NCI-H2227 treated with DMSO at 0.1 percent for 48 hours (cell line): ENCODE measurements at regions not wholly inside any gene's neighbourhood (a gene's known extent, or its start where the extent isn't known, plus 50 kb on each side); places are given as distances from the start of the nearest gene placed in this dataset.
"Not testable (repeated sequence)": the region's sequence is repeated elsewhere in the genome, so short reads cannot be mapped to it uniquely, and the experiment has no call there.

Experiments
- DNase-seq: peaks from one replicate; lab custom pipeline; 2025; lab: John Stamatoyannopoulos, UW

DNA sequence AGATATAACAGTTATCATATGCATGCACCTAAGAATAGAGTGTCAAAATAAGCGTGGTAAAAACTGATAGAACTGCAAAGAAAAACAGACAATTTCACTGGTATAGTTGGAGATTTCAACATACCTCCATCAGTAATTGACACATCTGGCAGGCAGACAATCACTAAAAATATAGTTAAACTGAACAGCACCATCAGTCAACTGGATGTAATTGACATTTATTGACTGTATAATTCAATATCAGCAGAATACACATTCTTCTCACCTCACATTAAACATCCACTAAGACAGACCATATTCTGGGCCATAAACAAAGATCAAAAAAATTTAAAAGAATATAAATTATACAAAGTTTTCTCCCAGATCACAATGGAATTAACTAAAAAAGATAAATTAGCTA is 378.5 kb upstream of the RGPD4 start:
- no peak for DNase-seq

DNA sequence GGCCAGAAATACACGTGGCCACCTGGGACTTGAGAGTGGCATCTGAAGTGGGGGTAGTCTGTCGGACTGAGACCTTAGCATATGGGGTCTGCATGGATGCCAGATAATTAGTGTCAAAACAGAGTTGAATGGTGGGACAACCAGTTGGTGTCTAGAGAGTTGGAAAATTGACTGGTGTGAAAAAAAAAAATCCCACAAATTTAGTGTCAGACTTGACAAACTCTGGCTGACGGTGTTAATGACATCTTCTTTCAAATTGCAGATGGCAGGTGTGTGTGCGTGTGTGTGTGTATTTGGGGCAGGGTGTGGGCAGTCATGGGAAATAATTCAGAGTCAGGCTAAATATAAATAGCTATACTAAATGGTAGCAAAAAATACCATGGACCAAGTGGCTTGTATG is 365.4 kb upstream of the RGPD4 start:
- DNase-seq, result no peak

DNA sequence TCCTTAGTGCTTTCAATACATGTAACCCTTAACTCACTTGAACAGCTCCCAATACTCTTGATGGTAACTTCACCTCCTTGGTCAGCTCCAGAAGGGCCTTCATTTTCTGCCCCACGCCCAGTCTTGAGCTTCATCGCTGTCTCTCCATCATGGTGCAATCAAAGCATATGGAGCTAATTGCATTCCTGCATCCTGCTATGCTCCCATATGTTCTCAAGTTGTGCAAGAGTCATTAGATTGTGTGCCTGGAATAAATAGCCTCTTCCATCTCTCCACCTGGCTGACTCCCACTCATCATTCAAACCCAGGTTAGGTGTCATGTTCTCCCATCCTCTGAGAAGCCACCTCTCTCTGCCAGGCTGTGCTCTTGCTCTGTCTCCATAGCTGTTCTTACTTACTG is 364.5 kb upstream of the RGPD4 start:
- DNase-seq, result no peak

DNA sequence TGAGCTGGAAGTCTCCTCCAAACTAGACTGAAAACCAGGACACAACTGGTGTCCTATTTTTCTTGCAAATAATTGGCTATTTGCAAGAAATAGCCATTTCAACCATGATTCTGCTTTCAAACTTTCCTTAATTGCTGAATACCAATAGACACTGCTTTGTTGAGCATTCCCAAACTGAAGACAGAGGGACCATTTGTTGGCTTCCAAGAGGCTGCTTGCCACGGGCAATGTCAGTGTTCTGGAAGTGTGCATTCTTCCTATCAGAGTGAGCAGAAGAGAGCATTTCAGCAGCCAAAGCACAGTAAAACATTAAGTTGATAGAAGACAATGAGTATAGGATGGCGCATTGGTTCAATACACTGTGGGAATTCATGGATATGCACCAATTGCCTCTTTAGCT is 360.5 kb upstream of the RGPD4 start:
- DNase-seq, result no peak

DNA sequence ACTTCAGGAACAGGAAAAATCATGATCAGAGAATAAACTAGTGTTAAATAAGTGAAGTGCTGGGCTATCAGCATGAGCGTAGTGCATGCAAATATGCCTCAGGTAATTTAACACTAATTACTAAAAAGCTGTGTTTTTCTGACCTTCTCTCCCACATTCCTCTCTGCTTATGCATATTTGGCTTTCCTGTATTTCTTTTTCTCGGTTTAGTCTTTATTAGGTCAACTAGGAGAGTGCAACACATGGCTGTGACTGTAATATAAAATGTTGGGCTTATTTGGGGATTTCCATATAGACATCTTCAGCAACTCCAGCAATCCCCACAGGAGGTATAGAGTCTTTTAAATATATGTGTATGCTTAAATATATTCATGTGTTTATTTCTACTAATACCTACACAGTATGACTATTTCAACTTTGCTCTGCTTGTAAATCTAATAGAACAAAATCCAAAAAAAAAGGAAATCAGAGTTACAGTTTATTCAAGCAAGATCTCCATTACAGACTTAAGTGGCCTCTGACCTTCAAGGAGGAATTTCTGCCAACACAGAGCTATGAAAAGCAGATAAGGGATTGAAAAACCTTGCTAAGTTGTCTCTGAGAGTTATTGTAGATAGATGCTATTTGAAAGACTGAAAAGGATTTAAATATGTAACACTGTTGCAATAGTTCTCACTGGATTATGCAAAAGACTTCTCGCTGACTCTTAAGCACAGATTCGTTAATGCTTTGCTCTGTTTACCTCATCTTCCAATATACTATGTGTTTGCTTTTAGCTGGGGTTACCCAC is 359.5 kb upstream of the RGPD4 start:
- DNase-seq, result no peak

DNA sequence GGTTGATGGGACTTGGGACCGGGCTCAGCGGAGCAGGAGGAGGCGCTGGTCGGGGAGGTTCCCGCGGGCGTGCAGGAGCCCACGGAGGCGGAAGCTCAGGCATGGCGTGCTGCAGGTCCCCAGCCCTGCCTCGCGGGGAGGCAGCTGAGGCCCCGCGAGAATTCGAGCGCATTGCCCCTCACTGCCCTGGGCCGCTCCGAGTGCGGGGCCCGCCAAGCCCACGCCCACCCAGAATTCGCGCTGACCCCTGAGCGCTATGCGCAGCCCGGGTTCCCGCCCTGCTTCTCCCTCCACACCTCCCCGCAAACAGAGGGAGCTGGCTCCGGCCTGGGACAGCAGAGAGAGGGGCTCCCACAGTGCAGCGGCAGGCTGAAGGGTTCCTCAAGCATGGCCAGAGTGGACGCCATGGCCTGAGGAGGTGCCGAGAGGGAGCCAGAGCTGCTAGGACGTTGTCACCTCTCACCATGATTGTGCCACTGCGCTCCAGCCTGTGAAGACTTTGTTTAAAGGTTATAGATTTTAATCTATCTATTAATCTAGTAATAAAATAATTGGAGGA is 357.2 kb upstream of the RGPD4 start:
- DNase-seq, result no peak

DNA sequence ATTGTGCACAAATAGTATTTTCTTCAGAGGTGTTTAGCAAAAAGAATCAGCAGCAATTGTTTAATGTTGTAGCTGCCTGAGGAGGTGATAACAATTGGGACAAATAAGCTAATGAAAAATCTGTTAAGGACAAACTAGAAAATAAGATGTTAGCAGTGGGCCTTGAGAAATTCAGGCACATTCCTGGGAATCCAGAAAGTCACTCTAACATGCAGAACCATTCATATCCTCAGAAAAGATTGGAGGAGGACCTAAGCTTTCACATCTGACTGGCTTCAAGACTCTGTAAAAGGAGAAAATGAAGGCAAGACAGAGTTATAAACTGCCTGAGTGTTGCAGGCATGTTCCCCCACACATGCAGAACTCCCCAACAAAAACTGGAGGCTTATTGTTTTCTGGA is 353.5 kb upstream of the RGPD4 start:
- DNase-seq, result no peak

DNA sequence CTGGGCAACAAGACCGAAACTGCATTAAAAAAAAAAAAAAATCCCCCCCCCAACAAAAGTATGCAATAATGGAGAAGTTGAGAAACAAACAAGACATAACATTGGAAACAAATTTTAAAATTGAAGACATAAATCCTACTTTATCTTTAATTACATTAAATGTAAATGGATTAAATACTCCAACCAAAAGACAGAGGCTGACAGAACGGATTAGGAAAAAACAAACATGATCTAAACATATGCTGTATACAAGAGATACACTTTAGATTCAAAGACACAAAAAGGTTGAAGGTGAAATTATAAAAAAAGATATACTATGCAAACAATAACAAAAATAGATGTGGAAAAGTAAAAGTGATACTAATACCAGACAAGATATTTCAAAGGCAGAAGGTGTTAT is 350.8 kb upstream of the RGPD4 start:
- DNase-seq, result no peak

DNA sequence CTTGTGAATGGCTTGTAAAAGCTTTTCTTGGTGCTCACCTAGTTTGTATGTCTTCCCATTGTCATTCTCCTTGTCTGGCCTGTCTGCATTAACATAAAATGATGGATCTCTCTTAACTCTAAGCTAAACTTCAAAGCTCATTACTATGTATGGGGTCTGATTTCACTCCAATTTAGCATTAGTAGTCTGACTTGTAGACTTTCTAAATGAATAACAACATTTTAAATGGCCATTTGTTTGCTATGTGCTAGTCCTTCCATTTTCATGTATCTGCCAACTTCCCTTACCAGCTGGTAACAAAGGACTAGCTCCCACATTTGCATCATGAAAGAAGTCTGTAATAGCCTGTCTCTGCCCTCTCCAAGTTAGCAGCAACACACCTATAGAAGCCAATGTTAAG is 324.2 kb upstream of the RGPD4 start:
- DNase-seq, result no peak

DNA sequence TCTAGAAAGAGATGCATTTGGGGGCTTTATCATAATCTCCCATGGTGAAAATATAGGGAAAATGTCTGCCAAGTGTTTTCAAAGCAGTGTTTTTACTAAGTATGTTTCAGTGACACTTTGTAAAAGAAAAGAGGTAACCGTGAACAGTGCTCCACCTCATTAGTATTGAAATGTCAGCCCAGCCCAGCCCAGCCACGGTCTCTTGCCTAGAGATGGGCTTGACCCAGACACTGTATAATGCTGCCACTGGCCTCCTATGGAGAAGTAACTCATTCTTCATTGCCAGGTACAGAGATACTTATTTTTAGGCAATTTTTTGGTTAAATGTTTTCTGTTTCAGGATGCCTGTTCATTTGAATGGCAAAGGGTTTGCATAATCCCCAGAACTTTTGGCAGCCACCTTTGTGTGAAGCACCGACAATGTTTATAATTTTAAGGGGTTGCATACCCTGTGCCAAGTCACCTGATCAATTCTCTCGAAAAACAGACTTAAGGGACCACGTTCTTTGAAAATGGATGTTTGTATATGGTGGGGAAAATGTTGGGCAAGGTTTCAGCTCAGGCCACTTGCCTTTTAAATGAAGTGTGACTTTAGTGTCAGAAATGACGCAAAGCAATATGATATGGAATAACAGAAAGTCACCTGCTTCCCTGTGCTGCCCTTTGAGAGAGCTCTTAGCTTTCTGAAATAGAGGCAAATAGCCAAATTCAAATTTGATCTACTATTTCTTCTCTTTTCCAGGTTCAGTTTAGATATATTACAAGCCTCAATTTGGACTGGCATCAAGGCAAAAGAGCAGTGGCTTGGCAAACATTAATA is 314.5 kb upstream of the RGPD4 start:
- DNase-seq, result no peak

DNA sequence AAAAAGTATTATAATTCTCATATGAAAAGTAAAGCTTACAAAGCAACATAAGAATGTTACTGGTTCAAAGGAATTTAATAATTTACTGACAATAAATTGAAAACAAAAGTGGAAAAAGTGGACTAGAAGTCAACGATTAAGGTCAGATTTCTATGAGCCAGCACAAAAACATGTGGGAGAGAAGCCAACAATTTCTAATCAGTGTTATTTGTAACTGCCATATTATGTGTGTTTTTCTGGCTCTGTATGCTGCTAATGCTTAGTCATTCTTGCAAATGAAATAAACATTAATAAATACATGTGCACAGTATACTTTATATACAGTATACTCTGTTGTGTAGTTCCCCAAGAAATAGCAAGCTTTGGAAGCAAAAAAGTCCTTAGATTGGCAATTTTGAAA is 301.3 kb upstream of the RGPD4 start:
- no peak for DNase-seq

DNA sequence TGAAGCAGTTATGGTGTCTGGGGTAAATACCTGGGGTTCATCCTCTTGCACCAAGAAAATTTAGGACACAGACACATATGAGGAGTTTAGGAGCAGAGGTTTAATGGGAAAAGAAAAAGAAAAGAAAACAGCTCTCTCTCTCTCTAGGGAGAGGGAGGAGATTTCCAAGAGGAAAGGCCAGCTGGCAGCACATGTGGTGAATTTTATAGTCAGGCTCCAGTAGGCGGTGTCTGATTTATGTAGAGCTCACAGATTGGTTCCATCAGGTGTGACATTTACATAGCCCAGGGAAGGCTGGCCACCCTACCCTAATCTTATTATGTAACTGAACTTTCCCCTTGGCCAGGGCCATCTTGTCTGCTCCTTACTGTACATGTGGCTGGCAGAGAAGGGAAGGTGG is 297.5 kb upstream of the RGPD4 start:
- no peak for DNase-seq

DNA sequence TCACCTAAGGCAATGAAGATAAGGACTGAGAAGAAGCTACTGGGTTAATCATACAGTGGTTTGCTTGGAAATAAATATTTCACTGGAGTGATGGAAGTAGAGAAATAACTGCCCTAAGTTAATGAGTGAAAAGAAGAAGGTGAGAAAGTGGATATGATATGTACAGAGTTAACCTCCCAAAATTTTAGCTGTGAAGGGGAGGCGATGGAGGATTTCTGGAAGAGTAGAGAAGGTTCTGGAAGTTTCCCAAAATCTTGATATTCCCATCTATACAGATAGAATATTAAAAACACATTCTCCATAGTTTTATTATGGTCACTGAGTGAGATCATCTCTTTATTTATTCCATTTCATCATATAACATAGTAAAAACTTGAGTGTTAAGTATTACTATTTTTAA is 296.6 kb upstream of the RGPD4 start:
- no peak for DNase-seq

DNA sequence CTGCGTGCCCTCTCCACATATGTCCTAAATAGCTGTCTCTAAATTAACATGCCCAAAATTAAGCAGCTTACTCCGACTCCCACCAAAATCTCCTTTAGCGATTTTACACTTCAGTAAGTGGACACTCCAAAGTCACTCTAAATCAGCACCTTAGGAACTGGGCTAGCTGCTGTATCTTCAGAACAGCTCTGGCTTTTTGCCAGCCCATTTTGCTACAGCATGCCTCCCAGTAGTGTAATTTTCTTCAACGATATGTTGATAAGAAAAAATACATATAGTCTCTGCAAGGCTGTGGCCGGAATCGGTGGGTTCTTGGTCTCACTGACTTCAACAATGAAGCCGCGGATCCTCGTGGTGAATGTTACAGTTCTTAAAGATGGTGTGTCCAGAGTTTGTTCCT is 291.8 kb upstream of the RGPD4 start:
- DNase-seq, result no peak

DNA sequence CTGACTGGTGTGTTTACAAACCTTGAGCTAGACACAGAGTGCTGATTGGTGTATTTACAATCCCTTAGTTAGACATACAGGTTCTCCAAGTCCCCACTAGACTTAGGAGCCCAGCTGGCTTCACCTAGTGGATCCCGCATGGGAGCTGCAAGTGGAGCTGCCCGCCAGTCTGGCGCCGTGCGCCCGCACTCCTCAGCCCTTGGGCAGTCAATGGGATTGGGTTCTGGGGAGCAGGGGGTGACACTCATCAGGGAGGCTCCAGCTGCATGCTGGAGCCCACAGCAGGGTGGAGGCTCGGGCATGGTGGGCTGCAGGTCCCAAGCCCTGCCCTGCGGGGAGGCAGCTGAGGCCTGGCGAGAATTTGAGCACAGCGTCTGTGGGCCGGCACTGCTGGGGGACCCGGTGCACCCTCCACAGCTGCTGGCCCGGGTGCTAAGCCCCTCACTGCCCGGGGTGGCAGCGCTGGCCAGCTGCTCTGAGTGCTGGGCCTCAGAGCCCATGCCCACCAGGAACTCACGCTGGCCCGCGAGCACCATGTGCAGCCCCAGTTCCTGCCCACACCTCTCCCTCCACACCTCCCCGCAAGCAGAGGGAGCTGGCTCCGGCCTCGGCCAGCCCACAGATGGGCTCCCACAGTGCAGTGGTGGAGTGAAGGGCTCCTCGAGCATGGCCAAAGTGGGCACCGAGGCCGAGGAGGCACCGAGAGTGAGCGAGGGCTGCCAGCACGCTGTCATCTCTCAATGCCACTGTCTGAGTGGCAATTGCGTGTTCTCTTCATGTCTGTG is 290.6 kb upstream of the RGPD4 start:
- DNase-seq, result not testable (repeated sequence)

DNA sequence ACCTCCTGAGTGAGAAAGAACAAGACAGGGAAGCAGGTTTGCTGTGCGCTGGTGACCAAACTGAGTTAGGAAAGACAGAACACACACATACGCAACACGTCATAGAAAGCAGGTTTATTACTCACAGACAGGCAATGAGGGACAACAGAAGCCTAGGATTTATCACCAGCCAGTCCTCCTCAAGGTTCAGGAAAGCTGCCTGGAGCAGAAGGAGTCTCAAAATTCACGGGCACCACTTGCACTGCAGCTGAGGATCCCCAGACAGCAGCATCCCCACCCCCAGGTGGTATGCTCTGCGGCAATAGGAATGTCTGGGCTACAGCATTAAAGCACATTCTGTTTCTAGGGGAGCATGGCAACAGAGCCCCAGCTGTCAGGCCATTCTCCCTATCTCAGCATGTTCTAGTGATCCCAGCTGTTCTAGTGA is 284.4 kb upstream of the RGPD4 start:
- DNase-seq, result no peak

DNA sequence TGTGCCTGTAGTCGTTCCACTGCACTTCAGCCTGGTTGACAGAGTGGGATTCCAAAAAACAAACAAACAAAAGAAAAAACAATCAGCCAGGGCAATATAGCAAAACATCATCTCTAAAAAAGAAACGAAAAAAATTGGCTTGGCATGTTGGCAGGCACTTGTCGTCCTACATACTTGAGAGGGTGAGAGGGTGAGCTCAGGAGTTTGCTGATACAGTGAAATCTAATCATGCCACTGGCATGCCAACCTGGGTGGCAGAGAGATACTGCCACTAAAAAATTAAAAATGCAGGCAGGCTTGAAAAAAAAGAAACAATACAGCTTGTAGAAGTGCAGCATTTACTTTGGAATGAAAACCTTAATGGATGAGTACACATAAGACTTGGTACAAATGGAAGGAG is 282.9 kb upstream of the RGPD4 start:
- no peak for DNase-seq

DNA sequence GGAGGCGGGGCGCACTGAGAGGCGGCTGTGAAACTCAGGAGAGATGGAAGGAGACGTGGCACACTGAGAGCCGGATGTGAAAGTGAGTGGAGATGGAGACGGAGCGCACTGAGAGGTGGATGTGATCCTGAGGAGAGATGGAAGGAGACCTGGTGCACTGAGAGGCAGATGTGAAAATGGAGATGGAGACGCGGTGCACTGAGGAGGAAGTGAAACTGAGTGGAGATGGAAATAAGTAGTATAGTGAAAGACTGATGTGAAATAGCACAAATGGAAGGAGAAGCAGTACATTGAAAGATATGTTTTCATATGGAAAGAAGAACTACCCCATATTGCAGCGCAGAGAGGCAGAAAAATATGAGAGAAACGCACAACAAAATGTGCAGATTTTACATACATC is 281.6 kb upstream of the RGPD4 start:
- no peak for DNase-seq

DNA sequence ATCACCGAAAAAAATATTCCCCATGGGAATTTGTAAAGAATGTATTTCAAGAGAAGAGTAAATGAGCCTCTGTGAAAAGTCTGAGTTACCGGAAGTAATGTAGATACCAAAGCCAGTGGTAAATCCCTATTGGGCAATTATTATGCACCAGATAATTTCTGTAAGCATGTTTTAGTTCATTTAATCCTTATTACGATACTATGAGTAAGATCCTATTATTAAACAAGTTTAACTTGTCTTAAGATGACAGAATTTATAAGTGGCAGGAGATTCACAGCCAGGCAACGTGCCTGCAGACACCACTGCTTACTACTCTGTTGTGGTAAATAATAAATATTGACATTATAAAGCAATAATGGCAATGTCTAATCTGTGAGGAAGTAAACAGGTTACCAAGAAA is 280.8 kb upstream of the RGPD4 start:
- no peak for DNase-seq

DNA sequence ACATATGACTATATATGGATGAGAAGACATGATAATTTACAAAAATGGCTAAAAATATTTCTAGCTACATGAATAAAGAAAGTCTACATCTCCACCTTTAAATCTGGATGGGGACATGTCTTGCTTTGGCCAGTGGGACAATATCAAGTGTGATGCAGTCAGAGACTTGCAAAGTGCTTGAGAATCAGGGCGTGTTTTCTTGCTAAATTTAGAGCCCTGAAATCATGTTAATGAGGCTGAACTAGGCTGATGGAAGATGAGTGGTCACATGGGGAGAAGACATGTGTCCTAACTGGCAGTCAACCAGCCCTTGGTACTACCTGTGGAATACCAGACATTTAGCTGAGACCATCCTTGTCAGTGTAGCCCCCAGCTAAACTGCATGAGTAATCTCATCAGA is 278.5 kb upstream of the RGPD4 start:
- no peak for DNase-seq

DNA sequence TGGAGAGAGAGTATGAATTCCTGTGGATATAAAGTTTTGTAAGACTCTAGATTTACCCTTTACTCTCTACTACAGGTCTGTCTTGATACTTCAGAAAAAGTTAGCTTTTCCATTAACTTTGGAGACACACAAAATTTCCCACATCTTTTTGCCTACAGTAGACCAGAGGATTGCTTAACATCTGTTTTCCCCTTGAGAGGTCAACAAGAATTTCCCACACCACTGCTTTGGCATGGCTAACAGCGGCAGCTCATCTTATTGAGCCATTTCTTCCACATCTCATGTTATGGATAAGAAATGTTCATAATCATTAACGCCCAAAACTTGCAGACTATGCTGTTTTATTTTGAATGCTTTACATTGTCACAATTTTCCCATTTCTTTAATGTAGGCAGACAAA is 273.6 kb upstream of the RGPD4 start:
- DNase-seq, result no peak

DNA sequence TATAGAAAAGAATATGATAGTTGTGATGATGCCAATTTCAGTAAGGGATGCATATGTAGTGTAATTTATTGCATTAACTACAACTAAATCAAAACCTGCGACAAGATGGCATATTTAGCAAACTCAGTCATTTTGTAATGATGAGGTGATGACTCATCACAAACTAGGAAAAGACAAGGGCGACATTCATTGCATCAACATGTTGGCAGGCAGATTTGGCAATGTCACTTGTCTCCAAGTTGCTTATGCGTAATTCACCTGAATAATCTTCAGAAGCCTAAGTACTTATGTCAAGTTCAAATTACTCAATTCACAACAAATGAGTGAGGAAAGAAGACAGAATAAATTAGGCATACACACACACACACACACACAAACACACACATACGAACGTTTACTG is 273.2 kb upstream of the RGPD4 start:
- DNase-seq, result no peak
